NCI-H1930 (cell line): ENCODE measurements at regions not wholly inside any gene's neighbourhood (a gene's known extent, or its start where the extent isn't known, plus 50 kb on each side); places are given as distances from the start of the nearest gene placed in this dataset.

Experiments used
- DNase-seq, 2 experiments: peaks; one replicate each; lab custom pipeline; 2025; lab: John Stamatoyannopoulos, UW

DNA sequence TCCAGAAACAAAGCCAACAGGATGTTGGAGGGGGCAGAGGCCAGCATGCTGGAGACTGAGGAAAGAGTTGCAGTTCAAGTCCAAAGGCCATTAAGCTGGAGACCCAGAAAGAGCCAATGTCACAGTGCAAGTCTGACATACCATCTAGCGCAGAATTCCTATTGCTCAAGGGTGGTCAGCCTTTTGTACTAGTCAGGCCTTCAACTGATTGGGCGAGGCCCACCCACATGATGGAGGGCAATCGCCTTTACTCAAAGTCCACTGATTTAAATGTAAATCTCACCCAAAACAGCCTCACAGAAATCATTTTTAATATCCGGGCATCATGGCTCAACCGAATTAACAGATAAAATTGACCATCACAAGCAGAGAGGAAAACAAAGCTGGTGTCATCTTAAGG, 113.9 kb downstream of the RCN1 start:
- no peak for DNase-seq

DNA sequence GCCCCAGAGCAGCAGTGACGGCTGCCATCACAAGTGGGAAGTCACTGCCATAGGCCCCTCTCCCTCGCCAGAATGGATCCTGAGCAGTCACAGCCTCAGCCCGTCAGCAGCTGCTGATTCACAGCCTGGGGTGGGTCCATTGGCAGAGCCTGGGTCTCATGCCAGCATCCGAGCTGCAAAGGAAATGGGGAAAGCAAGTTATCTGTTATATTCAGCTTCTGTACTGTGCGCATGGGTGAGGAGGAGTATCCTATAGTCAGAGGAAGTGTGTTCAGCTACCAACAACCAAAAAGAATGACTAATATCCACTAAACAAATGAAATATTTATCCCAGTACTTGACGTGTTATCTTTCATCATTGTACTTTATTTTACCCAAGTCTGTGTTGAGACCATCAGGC, 119.7 kb downstream of the RCN1 start:
- no peak for DNase-seq

DNA sequence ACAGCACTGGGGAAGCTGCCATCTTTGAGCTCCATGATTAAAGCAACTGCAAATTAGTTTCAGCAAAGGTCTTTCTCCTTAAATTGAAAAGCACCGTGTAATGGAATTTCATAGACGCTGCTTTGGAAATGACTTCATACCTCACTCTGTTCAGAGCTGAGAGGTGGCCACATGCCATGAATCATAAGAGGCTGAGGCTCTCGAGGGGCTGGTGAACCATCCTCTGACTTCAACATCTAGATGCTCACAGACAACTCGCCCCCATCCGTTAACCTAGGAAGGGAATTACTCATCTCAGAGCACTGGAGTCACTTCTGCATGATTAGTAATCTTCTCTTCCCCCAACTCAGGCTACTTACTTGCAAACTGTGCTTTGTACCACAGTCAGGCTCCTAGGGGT, 122.3 kb downstream of the RCN1 start:
- no peak for DNase-seq

DNA sequence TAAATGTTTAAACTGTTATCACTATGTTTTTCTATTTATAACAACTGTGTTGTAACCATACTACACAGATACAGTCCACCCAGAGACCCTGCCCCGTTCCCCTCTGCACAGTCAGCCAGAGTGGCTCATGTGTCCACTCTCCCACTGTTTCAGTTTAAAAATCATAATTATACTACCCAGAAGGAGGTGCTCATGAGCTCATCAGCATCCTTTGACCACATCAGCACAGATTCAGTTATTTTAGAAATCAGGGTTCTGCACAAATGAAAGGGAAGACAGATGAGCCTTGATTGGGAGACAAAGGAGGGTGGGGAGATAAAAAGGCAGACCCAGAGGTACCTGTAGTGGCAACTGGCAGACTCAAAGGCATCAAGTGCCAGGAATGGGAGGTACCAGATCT, 124.3 kb downstream of the RCN1 start:
- no peak for DNase-seq

DNA sequence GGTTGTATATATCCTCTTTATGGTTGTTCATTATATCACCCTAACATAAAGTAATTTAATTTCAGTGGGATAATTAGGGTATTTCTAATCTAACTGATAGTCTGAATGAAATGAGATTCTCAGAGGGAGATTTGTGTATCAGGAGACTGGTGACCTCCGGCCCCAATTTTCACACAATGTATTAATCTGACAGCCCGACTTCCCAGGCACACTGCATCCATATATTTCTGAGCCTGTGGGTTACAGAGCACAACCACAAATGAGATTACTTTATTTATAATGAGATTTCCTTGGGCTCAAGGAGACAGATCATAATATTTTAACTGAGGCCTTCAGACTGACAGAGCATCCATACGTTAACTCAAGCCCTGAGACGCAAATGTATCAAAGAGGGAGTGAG, 125.9 kb downstream of the RCN1 start:
- no peak for DNase-seq

DNA sequence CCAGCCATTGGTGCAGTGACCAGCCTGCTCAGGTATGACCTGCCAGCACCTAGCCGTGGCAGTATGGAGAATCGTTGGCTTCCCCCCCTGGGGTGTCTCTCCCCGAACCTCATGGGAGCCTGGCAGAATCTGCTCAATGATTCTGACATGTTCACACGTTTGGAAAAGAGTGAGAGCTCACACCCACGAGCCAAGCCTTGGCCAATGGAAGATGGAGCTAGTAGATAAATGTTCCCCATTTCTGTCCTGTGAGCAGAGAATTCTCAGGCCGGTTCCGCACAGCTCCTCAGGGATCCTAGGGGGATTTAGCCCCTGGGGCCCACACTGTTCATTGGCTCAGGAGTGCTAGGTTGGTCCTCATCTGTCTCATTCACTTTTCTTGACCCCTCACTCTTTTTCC, 128.4 kb downstream of the RCN1 start:
- no peak for DNase-seq

DNA sequence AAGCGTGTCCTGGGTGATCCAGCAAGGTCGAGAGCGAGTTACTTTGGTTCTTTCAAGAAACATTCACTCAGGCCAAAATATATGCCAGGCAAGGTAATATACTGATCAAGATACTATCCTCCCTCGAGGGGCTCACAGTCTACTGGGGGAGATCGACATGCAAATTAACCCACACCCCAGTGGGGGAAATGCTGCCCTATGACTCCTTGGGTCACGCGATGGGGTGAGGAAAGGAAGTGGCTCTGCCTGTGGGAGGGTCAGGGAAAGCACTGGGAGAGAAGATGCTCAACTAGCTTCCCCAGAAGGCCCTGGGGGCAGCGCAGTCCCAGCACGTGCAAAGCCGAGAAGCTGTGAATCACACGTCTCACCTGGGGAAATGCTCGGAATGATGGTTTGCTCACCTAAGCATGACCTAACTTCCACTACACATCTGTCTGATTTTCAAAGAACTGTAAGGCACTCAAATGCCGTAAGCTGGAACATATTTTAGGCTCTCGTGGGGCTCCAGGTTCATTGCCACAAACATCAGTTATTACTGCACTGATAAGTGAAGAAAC, 130.7 kb downstream of the RCN1 start:
- DNase-seq = no peak

DNA sequence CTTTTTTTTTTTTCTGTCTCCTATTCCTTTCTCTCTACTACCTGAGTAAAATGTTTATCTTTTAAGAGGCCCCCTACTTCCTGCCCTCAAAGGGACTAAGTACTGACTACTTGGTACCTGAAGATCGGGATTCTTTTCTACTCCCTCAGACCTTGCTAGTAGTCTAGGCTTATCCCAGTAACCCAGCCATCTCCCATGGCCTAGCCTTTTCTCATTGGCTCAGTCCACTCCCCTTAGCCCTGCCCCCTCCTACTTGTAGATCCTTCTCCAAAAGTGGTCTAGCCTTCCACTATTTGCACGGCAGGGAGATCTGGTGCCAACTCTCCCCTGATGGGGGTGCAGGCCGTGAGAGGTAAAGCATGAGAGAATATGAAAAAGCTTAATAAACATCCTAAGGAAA, 133.7 kb downstream of the RCN1 start:
- DNase-seq = no peak

DNA sequence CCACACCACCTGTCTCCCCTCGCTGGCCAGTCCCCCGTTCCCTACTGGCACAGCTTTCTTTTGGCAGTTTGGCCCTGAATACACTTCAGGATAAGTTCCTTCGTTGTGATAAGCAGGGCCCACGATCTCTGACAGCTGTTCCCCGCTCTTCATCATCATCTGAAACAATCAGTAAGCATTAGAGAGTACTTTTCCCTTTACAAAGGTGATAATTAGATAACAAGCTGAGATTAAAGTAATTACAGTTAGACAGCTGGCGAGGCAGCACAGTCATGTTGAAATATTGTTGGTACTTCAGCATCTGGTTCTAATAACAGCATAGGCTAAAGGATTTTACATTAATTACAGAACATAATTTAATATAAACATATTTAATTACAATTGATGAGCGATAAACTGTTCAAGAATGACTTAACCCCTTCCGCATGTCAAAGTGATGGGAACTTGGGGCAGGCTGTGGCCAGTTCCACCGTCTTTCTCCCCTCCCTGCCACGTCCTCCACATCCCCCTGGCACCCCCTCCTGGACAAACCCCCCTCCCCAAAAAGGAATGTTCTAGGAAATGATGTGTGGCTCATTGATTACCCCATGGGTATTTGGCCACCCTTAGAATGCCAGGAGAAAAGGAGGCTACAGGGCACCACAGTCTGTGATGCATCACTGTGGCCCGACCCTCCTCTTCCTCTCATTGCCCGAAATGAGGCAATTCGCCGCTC, 134.9 kb downstream of the RCN1 start:
- peak in 1 of 2 experiments; percentile 5 for DNase-seq

DNA sequence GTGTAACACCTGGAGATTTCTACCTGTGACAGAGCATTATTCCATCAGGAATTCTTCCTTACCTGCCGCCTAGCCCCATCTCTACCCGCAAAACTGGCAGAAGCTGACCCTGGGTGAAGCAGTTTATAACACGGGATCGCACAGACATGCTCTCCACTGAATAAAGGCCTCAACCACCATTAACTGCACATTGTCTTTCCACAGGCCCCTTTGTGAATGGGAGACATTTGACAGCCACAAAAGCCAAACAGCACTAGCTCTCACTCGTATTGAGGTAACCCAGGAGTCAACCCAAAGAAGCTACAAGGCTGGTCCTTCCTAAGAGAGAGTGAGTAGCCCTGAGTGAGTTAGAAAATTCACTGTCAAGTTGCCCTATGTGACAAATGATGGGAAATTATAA, 135.6 kb downstream of the RCN1 start:
- no peak for DNase-seq

DNA sequence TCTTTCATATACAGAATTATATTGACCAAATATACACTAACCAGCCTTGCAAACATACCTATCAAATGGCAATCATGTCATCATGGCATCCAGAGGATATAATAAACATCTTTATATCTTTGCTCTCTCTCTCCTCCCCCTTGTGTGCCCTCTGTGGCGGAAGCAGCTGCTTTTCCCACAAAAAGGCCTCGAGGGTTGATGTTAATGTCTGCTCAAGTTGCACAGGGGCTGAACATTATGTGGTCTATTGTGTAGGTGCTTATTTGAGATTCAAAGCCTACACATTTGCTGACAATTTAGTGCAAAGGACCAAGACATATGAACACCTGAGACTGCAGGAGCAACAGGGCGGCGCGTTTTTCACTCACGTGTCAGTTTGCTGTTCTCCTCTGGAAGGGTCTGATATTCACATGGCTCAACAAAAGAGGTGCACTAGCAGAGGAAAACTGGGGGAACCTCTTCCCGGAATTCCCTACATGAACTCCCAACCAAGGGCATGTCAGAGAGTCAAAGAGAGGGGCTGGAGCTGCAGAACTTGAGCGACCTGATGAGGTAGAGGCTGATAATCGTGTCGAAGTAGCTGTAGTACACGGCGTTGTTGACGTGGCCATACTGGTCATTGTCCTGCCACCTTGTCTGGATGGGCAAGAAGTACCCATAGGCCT, 138.8 kb downstream of the RCN1 start:
- DNase-seq = no peak

DNA sequence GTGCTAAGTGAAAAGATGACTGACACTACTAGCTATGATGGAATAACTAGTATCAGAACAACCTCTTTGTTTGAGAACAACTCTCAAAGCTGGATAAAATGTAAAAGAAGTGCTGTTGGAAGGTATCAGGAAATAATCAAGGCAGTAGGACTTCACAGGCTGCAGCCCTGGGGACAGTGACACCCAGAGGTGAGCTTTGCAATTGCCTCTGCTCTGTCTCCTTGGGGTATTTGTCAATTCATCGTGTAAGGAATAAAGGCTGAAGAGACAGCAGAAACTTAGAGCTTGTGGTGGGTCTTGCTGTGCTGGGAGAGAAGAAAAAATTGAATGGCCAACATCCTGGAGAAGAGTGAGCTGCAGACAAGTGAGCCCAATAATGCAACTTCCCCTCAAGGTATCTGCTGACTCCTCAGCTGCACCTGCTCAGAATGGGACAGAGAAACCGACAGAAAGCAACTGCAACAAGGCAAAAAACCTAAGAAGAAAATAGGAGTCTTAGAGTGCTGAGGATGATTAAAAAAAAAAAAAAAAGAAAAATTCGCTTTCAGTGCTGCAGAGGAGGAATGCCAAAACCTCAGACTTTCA, 141.1 kb downstream of the RCN1 start:
- DNase-seq = peak in 1 of 2 experiments; percentile 7

DNA sequence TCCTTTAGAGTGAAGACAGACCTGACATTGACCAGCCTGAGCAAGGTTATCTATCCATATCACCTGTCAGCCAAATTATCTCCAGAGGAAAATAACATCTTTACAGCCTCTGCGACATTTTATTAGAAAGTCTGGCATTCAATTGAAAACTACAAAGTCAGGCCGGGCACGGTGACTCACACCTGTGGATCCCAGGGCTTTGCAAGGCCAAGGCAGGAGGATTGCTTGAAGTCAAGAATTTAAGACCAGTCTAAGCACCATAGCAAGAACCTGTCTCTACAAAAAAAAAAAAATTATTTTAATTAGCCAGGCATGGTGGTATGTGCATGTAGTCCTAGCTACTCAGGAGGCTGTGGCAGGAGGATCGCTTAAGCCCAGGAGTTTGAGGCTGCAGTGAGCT, 141.6 kb downstream of the RCN1 start:
- DNase-seq = no peak

DNA sequence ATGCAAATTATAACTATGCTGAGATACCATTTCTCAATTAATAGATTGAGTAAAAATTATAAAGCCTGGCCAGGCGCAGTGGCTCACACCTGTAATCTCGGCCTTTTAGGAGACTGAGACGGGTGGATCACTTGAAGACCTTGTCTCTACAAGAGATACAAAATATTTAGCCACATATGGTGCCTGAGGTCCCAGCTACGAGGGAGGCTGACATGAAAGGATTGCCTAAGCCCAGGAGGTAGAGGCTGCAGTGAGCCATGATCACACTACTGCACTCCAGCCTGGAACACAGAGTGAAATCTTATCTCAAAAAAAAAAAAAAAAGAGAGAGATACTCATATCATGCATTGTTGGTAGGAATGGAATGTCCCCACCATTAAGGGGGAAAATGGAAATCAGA, 142.4 kb downstream of the RCN1 start:
- no peak for DNase-seq

DNA sequence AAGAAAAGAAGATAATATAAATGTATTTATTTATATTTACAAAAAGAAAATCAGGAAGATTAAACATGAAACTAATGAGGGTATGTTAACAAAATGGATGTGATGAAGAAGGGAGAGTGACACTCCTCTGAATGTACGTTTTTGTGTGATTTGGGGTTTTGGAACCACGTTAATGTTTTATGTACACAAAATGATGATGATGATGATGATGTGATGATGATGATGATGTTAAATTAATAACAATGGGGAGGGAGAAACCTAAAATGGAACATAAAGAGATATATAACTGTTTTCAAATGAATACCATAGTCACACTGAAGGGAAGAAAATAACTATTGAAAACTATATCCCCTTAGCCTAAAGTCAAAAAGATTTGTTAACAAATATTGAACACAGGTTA, 143.1 kb downstream of the RCN1 start:
- no peak for DNase-seq

DNA sequence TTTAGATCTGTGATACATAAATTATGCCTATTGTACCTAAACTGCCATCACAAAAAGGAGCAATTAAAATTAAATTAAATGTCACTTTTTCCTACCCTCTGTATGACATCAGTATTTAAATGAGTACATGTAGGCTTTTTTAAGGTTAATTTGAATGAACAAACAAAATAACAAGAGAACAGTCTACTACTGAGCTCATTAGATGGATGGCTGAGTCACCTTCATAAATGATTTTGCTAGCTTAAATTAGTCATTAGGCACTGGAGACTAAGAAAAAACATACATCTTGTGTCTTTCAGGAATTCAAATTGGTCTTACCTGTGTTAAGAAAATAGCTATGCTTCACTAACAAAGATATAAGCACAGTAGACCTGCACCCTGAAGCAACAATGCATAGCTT, 153.6 kb downstream of the RCN1 start:
- no peak for DNase-seq

DNA sequence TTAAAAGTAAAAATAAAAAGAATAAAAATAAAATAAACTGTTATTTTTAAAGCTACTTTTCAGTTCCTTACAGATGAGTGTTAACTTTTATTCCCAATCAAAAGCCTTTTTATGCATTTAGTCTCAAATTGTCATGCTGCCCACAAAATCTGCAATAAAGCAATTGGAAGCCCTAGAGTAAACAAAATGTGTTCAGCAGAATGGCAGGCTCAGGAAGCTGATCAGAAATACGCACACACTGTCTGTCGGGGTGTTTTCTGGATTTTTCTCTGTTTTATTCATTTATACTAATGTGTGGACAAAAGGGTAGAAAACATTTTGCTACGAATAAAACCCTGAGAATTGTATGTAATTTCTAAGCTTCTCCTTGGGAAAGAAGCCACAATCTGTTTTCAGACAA, 162.8 kb downstream of the RCN1 start:
- DNase-seq = no peak

DNA sequence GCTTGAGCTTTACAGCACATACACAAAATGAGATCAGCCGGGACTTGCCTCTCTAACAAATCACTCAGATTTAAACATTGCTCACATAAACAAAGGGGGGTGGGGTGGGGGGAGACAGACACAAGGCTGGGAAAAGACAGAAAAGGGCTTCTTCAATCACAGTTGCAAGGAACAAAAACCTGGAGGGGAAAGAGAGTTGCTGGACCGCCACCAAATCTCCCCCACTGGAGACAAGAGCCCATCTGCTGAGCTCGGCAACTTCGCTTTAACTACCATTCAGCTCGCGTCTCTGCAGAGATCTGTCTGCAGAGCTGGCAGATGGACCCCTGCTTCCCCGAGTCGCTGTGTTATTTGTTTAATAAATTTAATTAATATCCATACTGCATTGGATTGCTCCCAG, 165.0 kb downstream of the RCN1 start:
- DNase-seq = no peak

DNA sequence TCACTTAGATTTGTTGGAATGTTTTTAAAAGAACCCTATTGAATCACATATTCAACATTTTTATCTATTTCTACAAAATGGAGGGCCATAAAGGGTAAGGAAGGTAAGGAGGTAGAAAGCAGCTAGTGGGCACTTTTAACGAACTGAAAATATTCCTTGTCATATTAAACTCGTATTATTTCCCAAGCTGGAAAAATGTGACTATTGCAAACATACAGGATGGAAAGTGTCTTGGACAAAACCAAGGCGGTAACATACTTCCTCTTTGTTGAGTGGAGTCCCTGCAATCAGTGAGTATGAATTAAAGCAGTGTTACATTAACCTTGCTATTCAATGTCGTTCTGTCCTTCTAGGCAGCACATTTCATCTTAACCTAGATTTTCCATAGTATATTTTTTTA, 165.6 kb downstream of the RCN1 start:
- no peak for DNase-seq

DNA sequence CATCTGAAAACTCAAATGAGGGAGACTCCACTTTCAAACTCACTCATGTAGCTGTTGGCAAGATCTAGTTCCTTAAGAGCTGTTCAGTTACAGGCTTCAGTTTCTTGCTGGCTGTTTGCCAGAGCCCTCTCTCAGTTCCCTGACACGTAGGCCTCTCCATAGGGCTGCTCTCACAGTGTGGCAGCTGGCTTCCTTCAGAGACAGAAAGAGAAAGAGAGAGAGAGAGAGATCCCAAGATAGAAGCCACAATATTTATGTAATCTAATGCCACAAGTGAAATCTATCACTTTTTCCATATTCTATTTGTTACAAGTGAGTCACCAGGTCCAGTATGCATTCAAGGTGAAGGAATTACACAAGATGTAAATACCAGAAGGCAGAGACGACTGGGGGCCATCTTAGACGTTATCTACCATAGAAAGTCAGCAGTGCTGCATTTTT, 168.8 kb downstream of the RCN1 start:
- DNase-seq = no peak

DNA sequence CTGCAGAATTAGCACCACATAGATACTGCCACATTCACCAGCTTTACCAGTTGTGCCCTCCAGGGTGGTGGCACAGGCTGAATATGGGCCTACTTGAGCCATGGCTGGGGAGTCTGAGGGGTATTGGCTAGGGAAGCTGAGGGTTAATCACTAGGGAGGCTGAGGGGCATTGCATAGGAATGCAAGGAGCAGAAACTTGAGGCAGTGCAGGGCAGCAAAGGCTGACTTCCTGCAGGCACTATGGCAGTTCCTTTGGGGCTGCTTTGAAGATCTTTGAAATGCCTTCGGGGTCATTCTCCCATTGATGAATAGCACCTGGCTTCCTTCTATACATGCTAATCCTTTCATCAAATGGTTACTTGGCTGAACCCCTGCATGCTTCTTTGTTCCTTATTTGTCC, 171.5 kb downstream of the RCN1 start:
- no peak for DNase-seq

DNA sequence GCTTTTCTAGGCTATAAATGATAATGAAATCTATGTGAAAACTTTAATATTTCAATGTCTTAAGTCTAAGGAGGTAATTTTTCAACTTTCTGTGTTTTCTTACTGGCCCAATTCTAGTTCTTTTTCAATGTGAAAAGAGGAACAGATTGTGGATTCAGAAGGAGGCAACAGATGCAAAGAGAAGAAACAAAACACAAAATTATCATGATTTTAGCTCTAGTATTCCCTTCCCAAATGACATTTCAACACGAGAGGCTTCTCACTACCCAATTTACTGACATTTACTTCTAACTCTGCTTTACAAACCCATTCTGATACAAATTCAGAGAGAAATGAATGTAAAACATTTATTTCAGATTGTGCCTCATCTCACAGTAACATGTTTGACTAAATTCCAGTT, 169.4 kb downstream of the WT1 start:
- no peak for DNase-seq

DNA sequence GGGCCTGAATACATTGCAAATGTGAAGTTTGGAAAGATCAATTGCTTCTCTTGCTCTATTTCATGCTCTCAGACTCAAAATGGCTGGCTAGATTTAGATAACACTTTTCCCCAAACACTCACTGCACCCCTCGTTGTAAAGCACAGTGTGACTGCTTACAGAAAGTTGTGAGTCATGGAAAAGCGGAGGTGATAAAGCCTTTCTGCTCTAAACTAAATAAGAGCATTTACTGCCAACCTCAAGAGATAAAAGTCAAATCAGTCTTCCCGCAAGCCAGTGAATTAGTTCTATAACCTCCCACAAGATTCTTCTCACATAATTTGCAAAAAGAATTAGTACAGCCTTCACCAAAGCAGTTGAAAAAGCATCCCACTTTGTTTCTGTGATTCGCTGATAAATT, 168.7 kb downstream of the WT1 start:
- no peak for DNase-seq
